HUES64 (cell line): ENCODE measurements at regions not wholly inside any gene's neighbourhood (a gene's known extent, or its start where the extent isn't known, plus 50 kb on each side); places are given as distances from the start of the nearest gene placed in this dataset.
"Not testable (repeated sequence)": the region's sequence is repeated elsewhere in the genome, so short reads cannot be mapped to it uniquely, and the experiment has no call there.

ENCODE experiments used
- H3K27ac ChIP-seq: 2 replicates; pipeline ENCODE4 v1.7.0; 2013; ENCODE audit warnings: low read depth, low read length, inconsistent platforms
- H3K27me3 ChIP-seq: 2 replicates; pipeline ENCODE4 v1.6.1; 2013; ENCODE audit warnings: mild to moderate bottlenecking, low read length; ENCODE audit not compliant: insufficient read depth
- H3K36me3 ChIP-seq: 2 replicates; pipeline ENCODE4 v1.6.1; 2013; ENCODE audit warnings: mild to moderate bottlenecking, low read length; ENCODE audit not compliant: insufficient read depth
- H3K4me1 ChIP-seq: 2 replicates; pipeline ENCODE4 v1.6.1; 2013; ENCODE audit warnings: mild to moderate bottlenecking, low read length, moderate library complexity; ENCODE audit not compliant: insufficient read depth
- H3K4me3 ChIP-seq: 2 replicates; pipeline ENCODE4 v1.5.1; 2013; ENCODE audit warnings: mild to moderate bottlenecking, low read length, moderate library complexity
- H3K9ac ChIP-seq: 2 replicates; pipeline ENCODE4 v1.6.1; 2013; ENCODE audit warnings: mild to moderate bottlenecking, low read depth, low read length
- H3K9me3 ChIP-seq: 2 replicates; pipeline ENCODE4 v1.6.1; 2013; ENCODE audit warnings: low read depth, low read length; ENCODE audit not compliant: insufficient read depth
- WGBS: fragments of 150-250, 120-280 bp; methylation state at CpG from one replicate; pipeline ENCODE4 v1.1.7; 2013; ENCODE audit warnings: missing lambda C conversion rate; 5-methylcytosine and 5-hydroxymethylcytosine counted together

GRCh38 chr7:153638821-153639435 lies 413.3 kb upstream of the DPP6 start:
- WGBS, result 85% methylated on average over 10 of the region's 10 CpGs

GRCh38 chr7:153640586-153640985 lies 411.6 kb upstream of the DPP6 start:
- Histone ChIP-seq H3K27me3 (no peaks in the 10 kb centered on the region), H3K9me3 (peaks cover 91% of the 10 kb centered on the region), H3K27ac (no peak overlapping the region), H3K36me3 (no peaks in the 10 kb centered on the region), H3K4me1 (no peaks in the 10 kb centered on the region), H3K4me3 (no peak overlapping the region), H3K9ac (no peak overlapping the region)
- 58% methylated on average over 1 of the region's 2 CpGs for WGBS

More at GRCh38 chr7:153638821-153639435, 413.3 kb upstream of the DPP6 start:
- H3K9ac ChIP-seq, result no peak overlapping the region
- H3K36me3 ChIP-seq, result no peaks in the 10 kb centered on the region
- H3K9me3 ChIP-seq, result peaks cover 85% of the 10 kb centered on the region
- H3K27ac ChIP-seq, result no peak overlapping the region
- no peak overlapping the region for H3K4me3 ChIP-seq
- H3K27me3 ChIP-seq, result no peaks in the 10 kb centered on the region
- H3K4me1 ChIP-seq, result no peaks in the 10 kb centered on the region

GRCh38 chr7:153641199-153641598 lies 411.0 kb upstream of the DPP6 start:
- H3K4me1 ChIP-seq, result no peaks in the 10 kb centered on the region
- H3K36me3 ChIP-seq, result no peaks in the 10 kb centered on the region
- WGBS, result 50% methylated on average over 4 of the region's 4 CpGs
- H3K27me3 ChIP-seq, result no peaks in the 10 kb centered on the region
- H3K4me3 ChIP-seq, result no peak overlapping the region
- peaks cover 90% of the 10 kb centered on the region for H3K9me3 ChIP-seq
- H3K27ac ChIP-seq, result no peak overlapping the region
- H3K9ac ChIP-seq, result no peak overlapping the region

DNA sequence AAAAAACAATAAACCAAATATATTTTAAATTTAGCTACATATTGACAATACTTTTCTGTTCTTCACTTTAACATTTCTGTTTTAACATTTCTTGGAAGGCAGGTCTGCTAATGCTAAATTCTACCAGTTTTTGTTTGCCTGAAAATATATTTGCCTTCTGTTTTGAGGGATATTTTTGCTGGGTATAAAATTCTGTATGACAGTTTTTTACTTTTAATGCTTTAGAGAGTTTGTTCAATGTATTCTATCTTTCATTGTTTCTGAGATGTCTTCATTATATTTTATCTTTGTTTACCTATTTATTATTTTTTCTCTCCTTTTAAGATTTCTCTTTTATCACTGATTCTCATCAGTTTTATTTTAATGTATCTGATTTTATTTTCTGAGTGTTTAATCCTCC lies 409.2 kb upstream of the DPP6 start:
- H3K36me3 ChIP-seq, result no peaks in the 10 kb centered on the region

GRCh38 chr7:153657182-153657800 lies 394.9 kb upstream of the DPP6 start:
- no peaks in the 10 kb centered on the region for H3K4me1 ChIP-seq
- no peaks in the 10 kb centered on the region for H3K36me3 ChIP-seq
- peaks cover 87% of the 10 kb centered on the region for H3K9me3 ChIP-seq
- H3K4me3 ChIP-seq, result no peak overlapping the region
- H3K27ac ChIP-seq, result no peak overlapping the region
- H3K27me3 ChIP-seq, result no peaks in the 10 kb centered on the region; the same call in 1 of the 2 replicates
- no peak overlapping the region for H3K9ac ChIP-seq
- WGBS, result 53% methylated on average over 7 of the region's 7 CpGs

More for the DNA sequence above, 409.2 kb upstream of the DPP6 start:
- H3K9ac ChIP-seq, result no peak overlapping the region
- peaks cover 90% of the 10 kb centered on the region for H3K9me3 ChIP-seq
- H3K27ac ChIP-seq, result no peak overlapping the region
- H3K4me3 ChIP-seq, result no peak overlapping the region
- H3K27me3 ChIP-seq, result no peaks in the 10 kb centered on the region
- H3K4me1 ChIP-seq, result no peaks in the 10 kb centered on the region

DNA sequence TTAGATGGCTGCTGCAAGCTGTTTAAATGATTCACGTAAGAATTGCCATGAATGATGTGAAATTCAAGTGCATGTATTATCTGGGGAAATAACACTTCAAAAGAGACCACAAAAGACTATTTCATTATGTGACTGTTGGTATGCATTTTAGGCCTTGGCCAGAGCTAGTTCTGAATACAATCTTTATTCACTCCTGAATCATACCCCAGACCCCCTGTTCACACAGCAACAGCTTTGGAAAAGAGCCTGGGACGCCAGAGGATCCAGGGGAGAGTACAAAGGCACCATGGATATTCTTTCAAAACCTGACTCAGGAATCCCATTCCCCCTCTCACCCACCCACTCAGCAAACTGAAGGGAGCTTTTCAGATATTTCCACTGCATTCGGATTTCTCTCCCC lies 377.1 kb upstream of the DPP6 start:
- Histone ChIP-seq H3K4me3 (no peak overlapping the region), H3K27me3 (no peaks in the 10 kb centered on the region), H3K9me3 (peaks cover 85% of the 10 kb centered on the region), H3K36me3 (no peaks in the 10 kb centered on the region), H3K4me1 (no peaks in the 10 kb centered on the region), H3K9ac (no peak overlapping the region), H3K27ac (no peak overlapping the region)
- WGBS, result 26% methylated on average over 3 of the region's 3 CpGs

- H3K4me3 ChIP-seq, result no peak overlapping the region
- H3K36me3 ChIP-seq, result no peaks in the 10 kb centered on the region
- peaks cover 74% of the 10 kb centered on the region for H3K9me3 ChIP-seq
- H3K27ac ChIP-seq, result no peak overlapping the region
- H3K4me1 ChIP-seq, result no peaks in the 10 kb centered on the region
- H3K9ac ChIP-seq, result no peak overlapping the region
- no peaks in the 10 kb centered on the region for H3K27me3 ChIP-seq
- 75% methylated on average over 3 of the region's 3 CpGs for WGBS
Observed at GRCh38 chr7:153682628-153683027, 369.6 kb upstream of the DPP6 start.

GRCh38 chr7:153696242-153696641 lies 356.0 kb upstream of the DPP6 start:
- Histone ChIP-seq H3K4me3 (no peak overlapping the region), H3K9me3 (peaks cover 80% of the 10 kb centered on the region), H3K4me1 (no peaks in the 10 kb centered on the region), H3K27me3 (no peaks in the 10 kb centered on the region), H3K27ac (no peak overlapping the region), H3K9ac (no peak overlapping the region), H3K36me3 (no peaks in the 10 kb centered on the region)
- WGBS, result 94% methylated on average over 12 of the region's 12 CpGs

- WGBS, result 84% methylated on average over 8 of the region's 10 CpGs
- H3K27me3 ChIP-seq, result no peaks in the 10 kb centered on the region
- H3K36me3 ChIP-seq, result no peaks in the 10 kb centered on the region
- peaks cover 80% of the 10 kb centered on the region for H3K9me3 ChIP-seq
- H3K4me1 ChIP-seq, result no peaks in the 10 kb centered on the region
- H3K4me3 ChIP-seq, result no peak overlapping the region
- no peak overlapping the region for H3K9ac ChIP-seq
- H3K27ac ChIP-seq, result no peak overlapping the region
Observed at GRCh38 chr7:153698046-153698445, 354.2 kb upstream of the DPP6 start.

- Histone ChIP-seq H3K9me3 (peaks cover 77% of the 10 kb centered on the region), H3K4me1 (no peaks in the 10 kb centered on the region), H3K36me3 (no peaks in the 10 kb centered on the region), H3K9ac (no peak overlapping the region), H3K27ac (no peak overlapping the region), H3K27me3 (no peaks in the 10 kb centered on the region), H3K4me3 (no peak overlapping the region)
Observed at GRCh38 chr7:153701678-153702077, 350.5 kb upstream of the DPP6 start.

GRCh38 chr7:153723892-153724291 lies 328.3 kb upstream of the DPP6 start:
- H3K27me3 ChIP-seq, H3K36me3 ChIP-seq, H3K27ac ChIP-seq, H3K9me3 ChIP-seq, H3K4me3 ChIP-seq, H3K4me1 ChIP-seq, H3K9ac ChIP-seq: not testable (repeated sequence)
- WGBS, result 92% methylated on average over 1 of the region's 2 CpGs

- H3K9ac ChIP-seq, H3K27me3 ChIP-seq, H3K4me1 ChIP-seq, H3K27ac ChIP-seq, H3K36me3 ChIP-seq, H3K9me3 ChIP-seq, H3K4me3 ChIP-seq: not testable (repeated sequence)
- 89% methylated on average over 6 of the region's 7 CpGs for WGBS
Observed at GRCh38 chr7:153731504-153731903, 320.7 kb upstream of the DPP6 start.
